Tibial nerve (tissue), 4 donors: ENCODE measurements at regions not wholly inside any gene's neighbourhood (a gene's known extent, or its start where the extent isn't known, plus 50 kb on each side); places are given as distances from the start of the nearest gene placed in this dataset.

Experiments
- DNase-seq, 2 donors: peaks; one replicate each; pipeline ENCODE4 v3.0.0-alpha.2; 2019; ENCODE audit warnings: low spot score in 2 of 2
- H3K27ac ChIP-seq, 4 donors: fragments of 200-600 bp; sonication (generic) in 3 of 4; one replicate each; pipeline ENCODE4 v1.5.1; 2017 to 2019; ENCODE audit warnings: mild to moderate bottlenecking in 1 of 4
- H3K27me3 ChIP-seq, 2 donors: fragments of 200-600 bp; sonication (generic) in 1 of 2; one replicate each; pipeline versions ENCODE4 v1.5.1 to v1.6.0; 2017 to 2019
- H3K36me3 ChIP-seq, 3 donors: fragments of 200-600 bp; sonication (generic); one replicate each; pipeline ENCODE4 v1.5.1; 2018 to 2019
- H3K4me1 ChIP-seq, 4 donors: fragments of 200-600 bp; sonication (generic) in 3 of 4; one replicate each; pipeline ENCODE4 v1.5.1; 2017 to 2019
- H3K4me3 ChIP-seq, 4 donors: fragments of 200-600 bp; sonication (generic) in 3 of 4; one replicate each; pipeline ENCODE4 v1.5.1; 2017 to 2019; ENCODE audit warnings: mild to moderate bottlenecking in 1 of 4, moderate library complexity in 1 of 4
- H3K9me3 ChIP-seq, 4 donors: fragments of 200-600 bp; sonication (generic) in 3 of 4; one replicate each; pipeline ENCODE4 v1.5.1; 2017 to 2019
- EP300 ChIP-seq, 2 donors: sonication (generic); formaldehyde crosslinking; IDR thresholded peaks; one replicate each; pipeline ENCODE4 v1.6.1; 2017; ENCODE audit warnings: antibody characterized with exemption in 2 of 2, mild to moderate bottlenecking in 1 of 2
- POLR2A ChIP-seq, 2 donors: fragments of 450-650 bp; IDR thresholded peaks; one replicate each; pipeline ENCODE4 v1.6.1; 2017; ENCODE audit warnings: antibody characterized with exemption in 2 of 2, mild to moderate bottlenecking in 2 of 2, moderate library complexity in 2 of 2
- WGBS, 2 donors: methylation state at CpG; one replicate each; pipeline ENCODE4 v1.1.5; 2018; 5-methylcytosine and 5-hydroxymethylcytosine counted together
- TF ChIP-seq, protein P1 (sequence below), 5 experiments: fragments of 200-600 bp in 3 of 5; fragments of 450-650 bp in 2 of 5; sonication (generic) in 3 of 5; IDR thresholded peaks; one replicate each; pipeline ENCODE4 v1.5.1; 2016 to 2019; ENCODE audit warnings: antibody characterized with exemption in 5 of 5, mild to moderate bottlenecking in 3 of 5, moderate library complexity in 2 of 5

DNA sequence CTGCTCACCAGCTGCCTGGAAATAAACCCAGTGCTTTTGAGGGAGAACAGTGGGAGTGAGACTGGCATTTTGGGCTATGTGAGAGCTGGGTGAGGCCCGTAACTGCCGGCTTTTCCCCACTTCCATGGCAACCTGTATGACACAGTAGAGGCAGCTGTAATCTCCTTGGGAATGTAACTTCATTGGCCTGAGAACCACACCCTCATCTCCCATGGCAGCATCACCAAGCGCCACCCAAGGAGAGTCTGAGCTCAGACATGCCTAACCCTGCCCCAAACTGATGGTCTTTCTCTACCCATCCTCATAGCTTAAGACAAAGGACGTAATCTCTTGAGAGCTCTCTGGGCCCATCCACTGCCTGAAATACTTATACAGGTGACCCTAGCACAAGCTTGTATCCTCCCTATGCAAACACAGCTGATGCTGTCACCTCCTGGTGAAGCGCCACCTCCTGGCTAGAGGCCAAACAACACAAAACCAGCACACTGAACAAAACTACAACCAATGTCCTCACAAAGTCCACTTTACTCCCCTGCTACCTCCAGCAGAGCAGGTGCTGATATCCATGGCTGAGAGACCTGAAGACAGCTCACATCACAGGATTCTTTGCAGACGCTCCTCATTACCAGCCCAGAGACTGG, 763.4 kb upstream of the NRXN1 start:
- H3K4me1 ChIP-seq: no peaks in the 10 kb centered on the region
- no peaks in the 10 kb centered on the region for H3K27me3 ChIP-seq
- no peak for DNase-seq
- no peak for TF ChIP-seq POLR2A (IDR thresholded peaks at IDR 0.05)
- no peak for TF ChIP-seq EP300 (IDR thresholded peaks at IDR 0.05)
- TF ChIP-seq, protein P1, sequence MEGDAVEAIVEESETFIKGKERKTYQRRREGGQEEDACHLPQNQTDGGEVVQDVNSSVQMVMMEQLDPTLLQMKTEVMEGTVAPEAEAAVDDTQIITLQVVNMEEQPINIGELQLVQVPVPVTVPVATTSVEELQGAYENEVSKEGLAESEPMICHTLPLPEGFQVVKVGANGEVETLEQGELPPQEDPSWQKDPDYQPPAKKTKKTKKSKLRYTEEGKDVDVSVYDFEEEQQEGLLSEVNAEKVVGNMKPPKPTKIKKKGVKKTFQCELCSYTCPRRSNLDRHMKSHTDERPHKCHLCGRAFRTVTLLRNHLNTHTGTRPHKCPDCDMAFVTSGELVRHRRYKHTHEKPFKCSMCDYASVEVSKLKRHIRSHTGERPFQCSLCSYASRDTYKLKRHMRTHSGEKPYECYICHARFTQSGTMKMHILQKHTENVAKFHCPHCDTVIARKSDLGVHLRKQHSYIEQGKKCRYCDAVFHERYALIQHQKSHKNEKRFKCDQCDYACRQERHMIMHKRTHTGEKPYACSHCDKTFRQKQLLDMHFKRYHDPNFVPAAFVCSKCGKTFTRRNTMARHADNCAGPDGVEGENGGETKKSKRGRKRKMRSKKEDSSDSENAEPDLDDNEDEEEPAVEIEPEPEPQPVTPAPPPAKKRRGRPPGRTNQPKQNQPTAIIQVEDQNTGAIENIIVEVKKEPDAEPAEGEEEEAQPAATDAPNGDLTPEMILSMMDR (IDR thresholded peaks at IDR 0.05): no peak
- no peak overlapping the region for H3K27ac ChIP-seq
- WGBS, 2 donors: 80 to 89% methylated on average over 6 of the region's 6 CpGs
- H3K4me3 ChIP-seq: no peak overlapping the region
- H3K9me3 ChIP-seq: peaks cover 0 to 5% (median 0%) of the 10 kb centered on the region in 4 donors
- no peaks in the 10 kb centered on the region for H3K36me3 ChIP-seq

DNA sequence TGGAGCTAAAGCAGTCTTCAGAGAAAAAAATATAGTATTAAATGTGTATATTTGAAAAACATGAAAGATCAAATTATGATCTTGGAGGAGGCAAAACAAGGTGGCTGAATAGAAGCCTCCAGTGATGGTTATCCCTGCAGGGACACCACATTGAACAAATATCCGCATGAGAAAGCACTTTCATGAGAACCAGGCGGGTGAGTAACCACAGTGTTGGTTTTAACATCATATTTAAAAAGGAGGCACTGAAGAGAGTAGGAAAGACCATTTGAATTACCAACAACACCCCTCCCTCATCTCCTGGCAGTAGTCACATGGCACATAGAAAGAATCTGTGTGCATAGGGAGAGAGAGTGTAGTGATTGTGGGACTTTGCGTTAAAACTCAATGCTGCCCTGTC, 759.6 kb upstream of the NRXN1 start:
- no peak overlapping the region for H3K4me3 ChIP-seq
- DNase-seq: no peak
- H3K27me3 ChIP-seq: no peaks in the 10 kb centered on the region
- no peaks in the 10 kb centered on the region for H3K9me3 ChIP-seq
- H3K36me3 ChIP-seq: no peaks in the 10 kb centered on the region
- TF ChIP-seq POLR2A (IDR thresholded peaks at IDR 0.05) (no peak), EP300 (IDR thresholded peaks at IDR 0.05) (no peak)
- TF ChIP-seq, protein P1 (IDR thresholded peaks at IDR 0.05): no peak
- H3K4me1 ChIP-seq: no peaks in the 10 kb centered on the region
- H3K27ac ChIP-seq: no peak overlapping the region
- WGBS, 2 donors: 92 to 95% methylated on average over 3 of the region's 3 CpGs

DNA sequence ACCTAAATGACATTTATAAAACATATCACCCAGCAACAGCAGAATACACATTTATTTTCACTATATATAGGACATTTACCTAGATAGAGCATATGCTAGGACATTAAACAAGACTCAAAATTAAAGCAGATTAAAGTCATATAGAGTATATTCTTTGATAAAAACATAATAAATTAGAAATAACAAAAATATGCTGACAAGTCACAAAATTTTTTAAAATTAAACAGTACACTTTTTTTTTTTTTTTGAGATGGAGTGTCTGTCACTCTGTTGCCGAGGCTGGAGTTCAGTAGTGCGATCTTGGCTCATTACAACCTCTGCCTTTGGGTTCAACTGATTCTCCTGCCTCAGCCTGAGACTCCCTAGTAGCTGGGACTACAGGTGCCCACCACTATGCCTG, 758.9 kb upstream of the NRXN1 start:
- WGBS, 2 donors: 93 to 96% methylated on average over 2 of the region's 2 CpGs

DNA sequence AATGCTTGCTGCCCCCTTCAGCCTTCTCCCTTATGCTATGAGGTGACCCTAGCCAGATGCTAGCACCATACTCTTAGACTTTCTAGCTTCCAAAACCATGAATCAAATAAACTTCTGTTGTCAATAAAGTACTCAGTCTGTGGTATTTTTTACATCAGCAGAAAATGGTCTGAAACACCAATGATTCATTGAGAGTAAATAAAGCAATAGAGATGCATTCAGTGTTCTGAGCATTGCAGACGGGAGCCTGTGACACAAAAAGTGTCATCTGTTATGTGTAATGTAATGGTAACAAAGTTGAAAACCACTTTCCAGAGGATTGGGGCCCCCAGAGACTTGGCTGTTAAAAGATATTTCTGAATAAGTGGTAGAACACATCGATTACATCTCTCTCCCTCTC, 758.0 kb upstream of the NRXN1 start:
- Histone ChIP-seq H3K9me3 (no peaks in the 10 kb centered on the region), H3K27ac (no peak overlapping the region), H3K27me3 (no peaks in the 10 kb centered on the region), H3K4me3 (no peak overlapping the region), H3K36me3 (no peaks in the 10 kb centered on the region), H3K4me1 (no peaks in the 10 kb centered on the region)
- WGBS, 2 donors: 52 to 54% methylated on average over 2 of the region's 2 CpGs
- TF ChIP-seq, protein P1 (IDR thresholded peaks at IDR 0.05): no peak
- TF ChIP-seq EP300 (IDR thresholded peaks at IDR 0.05): no peak
- TF ChIP-seq POLR2A (IDR thresholded peaks at IDR 0.05): no peak
- no peak for DNase-seq

More for the DNA sequence above, 758.9 kb upstream of the NRXN1 start:
- Histone ChIP-seq H3K27me3 (no peaks in the 10 kb centered on the region), H3K4me1 (no peaks in the 10 kb centered on the region), H3K36me3 (no peaks in the 10 kb centered on the region), H3K4me3 (no peak overlapping the region), H3K9me3 (no peaks in the 10 kb centered on the region), H3K27ac (no peak overlapping the region)
- no peak for DNase-seq
- TF ChIP-seq POLR2A (IDR thresholded peaks at IDR 0.05): no peak
- TF ChIP-seq, protein P1 (IDR thresholded peaks at IDR 0.05): no peak
- TF ChIP-seq EP300 (IDR thresholded peaks at IDR 0.05): no peak

DNA sequence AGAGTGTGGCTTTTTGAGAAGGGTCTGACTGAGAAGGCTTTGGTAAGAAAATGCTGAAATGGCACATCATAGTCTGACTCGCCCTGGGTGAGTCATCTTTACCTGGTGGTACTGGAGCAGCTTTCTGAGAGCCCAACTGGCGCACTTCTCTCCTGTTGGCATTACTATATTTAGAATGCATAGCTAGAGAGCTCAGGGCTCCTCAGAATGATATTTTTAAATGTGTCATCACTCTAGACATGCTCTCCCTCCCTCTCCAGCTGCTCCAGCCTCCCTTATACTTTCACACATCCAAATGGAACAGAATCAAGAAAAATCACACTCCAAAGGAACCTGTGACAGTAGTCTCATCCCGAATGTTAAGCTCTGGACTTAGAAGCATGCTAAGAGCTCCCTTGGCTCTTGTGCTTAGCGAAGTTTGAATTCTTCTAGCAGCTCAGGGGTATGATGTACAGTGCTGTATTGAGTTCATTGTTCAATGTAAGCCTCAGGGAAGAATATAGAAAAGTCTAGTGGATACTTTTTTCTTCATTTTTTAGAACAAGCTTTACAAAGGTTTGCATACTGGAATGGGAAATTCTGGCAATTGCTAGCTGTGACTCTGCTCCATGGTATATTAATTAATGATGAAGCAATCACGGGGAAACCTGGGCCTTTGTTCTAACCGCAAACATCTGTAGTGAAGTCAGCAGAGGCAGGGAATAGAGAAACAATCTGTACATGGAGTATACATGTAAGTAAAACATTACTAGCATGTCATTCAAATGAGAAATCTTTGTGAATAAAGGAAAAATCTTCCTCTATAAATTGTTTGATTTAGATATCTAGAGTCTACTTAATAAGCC, 751.2 kb upstream of the NRXN1 start:
- DNase-seq: no peak
- Histone ChIP-seq H3K36me3 (no peaks in the 10 kb centered on the region), H3K27ac (no peak overlapping the region), H3K9me3 (no peaks in the 10 kb centered on the region), H3K4me1 (peaks cover 0 to 3% (median 0%) of the 10 kb centered on the region in 4 donors), H3K4me3 (no peak overlapping the region), H3K27me3 (no peaks in the 10 kb centered on the region)
- TF ChIP-seq, protein P1 (IDR thresholded peaks at IDR 0.05): no peak
- TF ChIP-seq EP300 (IDR thresholded peaks at IDR 0.05) (no peak), POLR2A (IDR thresholded peaks at IDR 0.05) (no peak)
- 67 to 74% methylated on average over 6 of the region's 6 CpGs for WGBS, 2 donors
